ENCODE measurements at regions not wholly inside any gene's neighbourhood (a gene's known extent, or its start where the extent isn't known, plus 50 kb on each side); places are given as distances from the start of the nearest gene placed in this dataset.
"Not testable (repeated sequence)": the region's sequence is repeated elsewhere in the genome, so short reads cannot be mapped to it uniquely, and the experiment has no call there.

DNA sequence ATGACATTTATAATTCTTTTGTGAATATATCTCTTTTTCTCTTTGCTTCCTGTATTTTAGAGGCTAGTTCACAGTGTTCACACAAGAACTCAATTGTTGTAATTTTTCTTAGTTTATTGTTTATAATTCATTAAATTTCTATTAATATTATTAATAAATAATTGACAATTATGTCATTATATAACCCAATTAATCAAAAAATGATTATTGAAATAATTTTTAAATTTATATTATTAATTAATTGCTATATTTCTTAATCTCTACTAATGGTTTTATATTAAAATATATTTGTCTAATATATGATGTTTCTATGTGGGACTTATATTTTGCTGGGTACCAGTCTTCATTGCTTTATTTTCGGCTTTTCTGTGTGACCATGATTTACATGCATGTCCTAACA, 618.4 kb downstream of the CDH9 start:
- DNase-seq (ENCODE audit: low spot score in 2 of 2) (no peak), FAIRE-seq (peak; percentile 94)

- DNase-seq (ENCODE audit: low spot score in 2 of 2), result no peak
- no peak for FAIRE-seq
Measured at GRCh38 chr5:26416911-26417310, 621.5 kb downstream of the CDH9 start.

DNA sequence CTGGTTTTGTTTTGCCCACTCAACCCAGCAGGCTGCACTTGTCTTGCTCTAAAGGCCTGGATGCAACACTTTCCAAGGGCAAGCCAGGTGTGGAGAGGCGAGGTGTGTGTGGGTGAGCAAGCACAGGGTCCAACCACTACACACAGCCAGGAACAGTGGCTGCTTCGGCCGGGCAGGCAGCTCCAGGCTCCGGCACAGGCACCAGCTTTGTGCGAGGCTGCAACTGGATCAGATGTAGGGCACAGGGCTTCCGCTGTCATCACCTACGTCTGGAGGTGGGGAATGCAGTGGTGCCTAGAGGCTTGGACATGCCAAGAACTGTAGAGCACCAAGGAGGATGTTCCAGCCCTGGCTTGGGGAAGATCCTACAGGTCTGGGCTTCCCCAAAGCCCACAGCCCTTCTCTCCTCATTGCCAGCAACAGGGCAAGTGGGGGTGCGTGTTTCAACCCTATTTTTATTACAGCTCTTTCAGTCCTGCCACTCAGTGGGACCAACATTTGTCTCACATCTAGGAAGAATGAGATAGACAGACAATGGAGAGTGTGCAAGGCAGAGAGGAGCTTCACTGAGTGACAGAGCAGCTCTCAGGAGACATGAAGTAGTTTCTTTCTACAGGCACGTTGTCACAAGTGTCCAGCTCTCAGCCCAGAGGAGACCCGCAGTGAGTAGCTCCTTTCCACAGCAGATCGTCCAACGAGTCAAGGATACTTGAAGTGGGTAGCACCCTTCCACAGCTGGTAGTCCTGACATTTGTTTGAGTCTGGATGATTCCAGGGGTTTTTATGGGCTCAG, 622.2 kb downstream of the CDH9 start:
- DNase-seq (ENCODE audit: low spot score in 2 of 2) (no peak), FAIRE-seq (no peak)

GRCh38 chr5:26390608-26391007, 647.8 kb downstream of the CDH9 start:
- DNase-seq (ENCODE audit: low spot score in 2 of 2) (no peak), FAIRE-seq (no peak)

DNA sequence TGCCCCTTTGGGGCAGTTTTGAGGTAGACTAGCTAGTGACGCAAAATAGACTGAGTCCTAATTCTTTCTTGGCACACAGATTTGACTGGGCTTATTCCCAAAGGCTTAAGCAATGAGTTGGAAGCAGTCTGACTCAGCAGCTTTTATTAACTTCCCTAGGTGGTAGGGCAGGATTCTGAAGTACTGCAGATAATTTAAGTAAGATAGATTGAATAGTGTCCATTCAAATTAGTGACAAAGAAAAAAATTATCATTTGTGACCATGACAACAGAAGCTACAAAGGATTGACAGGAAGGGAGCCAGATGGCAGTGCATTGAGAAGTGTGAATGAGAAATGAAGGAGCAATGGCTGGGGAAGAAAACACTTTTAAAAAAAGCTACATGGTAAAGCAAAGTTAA, 649.4 kb downstream of the CDH9 start:
- FAIRE-seq (peak; percentile 17), DNase-seq (ENCODE audit: low spot score in 2 of 2) (peak in 1 of 2 donors; percentile 2)

DNA sequence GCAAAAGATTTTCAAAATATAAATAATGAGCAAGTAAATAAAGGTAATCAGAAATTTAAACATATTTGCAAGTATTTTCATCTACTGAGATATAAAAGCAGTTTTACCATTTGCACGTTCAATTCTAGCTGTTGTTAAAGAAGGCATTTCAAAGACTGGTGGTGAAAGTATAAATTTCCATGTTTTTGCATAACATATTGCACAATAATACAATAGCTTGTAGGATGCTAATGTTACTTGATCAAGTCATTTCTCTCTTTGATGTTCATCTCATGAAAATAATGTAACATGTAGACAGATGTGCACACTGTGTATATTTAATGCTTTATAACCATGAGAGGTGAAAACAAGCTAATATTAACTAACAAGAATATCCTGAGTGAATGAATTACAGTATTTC, 651.9 kb downstream of the CDH9 start:
- no peak for DNase-seq (ENCODE audit: low spot score in 2 of 2)
- FAIRE-seq, result no peak

- not testable (repeated sequence) for FAIRE-seq; DNase-seq (ENCODE audit: low spot score in 2 of 2)
Measured at GRCh38 chr5:26364624-26365023, 673.8 kb downstream of the CDH9 start.

DNA sequence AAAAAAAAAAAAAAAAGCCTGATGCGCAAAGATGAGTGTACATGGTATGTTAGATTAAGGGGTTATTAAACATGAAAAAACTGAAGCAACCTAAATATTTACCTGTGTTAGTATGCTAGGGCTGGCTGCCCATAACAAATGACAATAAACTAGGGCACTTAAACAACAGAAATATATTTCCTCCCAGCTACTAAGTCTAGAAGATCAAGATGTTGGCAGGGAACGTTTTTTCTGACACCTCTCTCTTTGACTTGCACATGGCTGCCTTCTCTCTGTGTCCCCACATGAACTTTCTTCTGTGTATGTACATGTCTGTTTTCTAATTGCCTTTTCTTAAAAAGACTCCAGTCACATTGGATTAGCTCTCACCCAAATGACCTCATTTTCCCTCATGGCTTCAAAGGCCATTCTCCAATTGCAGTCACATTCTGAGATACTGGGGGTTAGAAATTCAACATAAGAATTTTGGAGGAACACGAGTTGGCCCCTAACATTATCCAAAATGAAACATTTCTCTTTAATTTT, 694.5 kb downstream of the CDH9 start:
- DNase-seq (ENCODE audit: low spot score in 2 of 2) (no peak), FAIRE-seq (no peak)

- DNase-seq (ENCODE audit: low spot score in 2 of 2), result no peak
- no peak for FAIRE-seq
Measured at GRCh38 chr5:26339576-26339975, 698.8 kb downstream of the CDH9 start.

- FAIRE-seq (peak; percentile 40), DNase-seq (ENCODE audit: low spot score in 2 of 2) (peak in 1 of 2 donors; percentile 15)
Measured at GRCh38 chr5:26329562-26330189, 708.7 kb downstream of the CDH9 start.

- FAIRE-seq (no peak), DNase-seq (ENCODE audit: low spot score in 2 of 2) (no peak)
Measured at GRCh38 chr5:26326153-26326759, 712.1 kb downstream of the CDH9 start.

- DNase-seq (ENCODE audit: low spot score in 2 of 2); FAIRE-seq: not testable (repeated sequence)
Measured at GRCh38 chr5:26325432-26325831, 713.0 kb downstream of the CDH9 start.

- FAIRE-seq; DNase-seq (ENCODE audit: low spot score in 2 of 2): not testable (repeated sequence)
Measured at GRCh38 chr5:26324273-26324895, 714.0 kb downstream of the CDH9 start.

- no peak for FAIRE-seq
Measured at GRCh38 chr5:26323794-26324193, 714.6 kb downstream of the CDH9 start.

GRCh38 chr5:26321278-26321677, 717.1 kb downstream of the CDH9 start:
- no peak for DNase-seq (ENCODE audit: low spot score in 2 of 2)
- no peak for FAIRE-seq

More at GRCh38 chr5:26323794-26324193, 714.6 kb downstream of the CDH9 start:
- no peak for DNase-seq (ENCODE audit: low spot score in 2 of 2)

DNA sequence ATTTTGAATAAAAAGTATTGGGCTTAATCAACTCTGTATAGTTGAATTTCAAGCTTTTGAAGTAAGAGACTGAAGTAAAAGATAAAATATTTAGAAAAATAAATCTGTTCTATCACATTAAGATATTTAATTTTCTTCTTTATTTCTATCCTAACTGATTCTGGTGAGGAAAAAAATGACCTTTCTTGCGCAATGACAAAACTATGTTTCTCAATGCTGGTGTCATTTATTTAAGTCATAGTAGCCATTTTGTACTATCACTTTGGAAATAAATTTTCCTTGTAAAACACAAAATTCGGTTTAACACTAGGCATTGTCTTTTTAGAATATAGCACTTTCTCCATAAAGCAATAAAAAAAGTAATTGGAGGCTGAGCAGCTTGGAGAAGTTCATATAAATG, 728.0 kb downstream of the CDH9 start:
- no peak for DNase-seq (ENCODE audit: low spot score in 2 of 2)
- no peak for FAIRE-seq

DNA sequence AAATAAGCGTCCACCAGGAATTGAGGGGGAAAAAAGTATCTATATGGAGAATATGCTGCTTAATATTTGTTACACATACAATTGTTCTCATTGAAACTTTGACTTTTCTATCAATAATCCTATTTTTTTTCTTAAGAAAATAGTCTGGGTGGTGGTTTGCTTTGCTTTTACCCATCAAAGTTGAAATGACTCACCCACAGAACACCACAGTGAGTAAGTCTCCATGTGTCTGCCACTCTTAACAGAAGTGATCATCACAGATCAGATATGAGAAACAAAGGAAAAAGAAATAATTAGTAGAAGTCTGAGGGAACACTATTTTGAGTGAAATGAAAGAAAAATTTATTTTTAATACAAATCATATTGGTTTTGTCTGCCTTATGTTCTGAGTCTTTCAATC, 742.8 kb downstream of the CDH9 start:
- FAIRE-seq (no peak), DNase-seq (ENCODE audit: low spot score in 2 of 2) (no peak)

- DNase-seq (ENCODE audit: low spot score in 2 of 2) (no peak), FAIRE-seq (no peak)
Measured at GRCh38 chr5:26282190-26282589, 756.2 kb downstream of the CDH9 start.

DNA sequence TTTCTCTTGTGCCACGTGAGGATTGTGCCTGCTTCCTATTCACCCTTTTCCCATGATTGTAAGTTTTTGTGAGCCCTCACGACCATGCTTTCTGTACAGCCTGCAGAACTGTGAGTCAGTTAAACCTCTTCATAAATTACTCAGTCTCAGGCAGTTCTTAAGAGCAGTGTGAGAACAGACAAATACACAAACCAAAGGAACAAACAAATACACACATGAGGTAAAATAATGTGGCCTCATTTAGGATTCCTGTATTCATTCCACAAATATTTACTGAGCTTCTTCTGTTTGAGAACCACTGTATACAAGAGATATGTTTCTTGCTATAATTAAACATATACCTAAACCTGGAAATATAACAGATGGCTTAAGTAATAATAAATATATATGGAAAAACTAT, 760.3 kb downstream of the CDH9 start:
- no peak for FAIRE-seq
- DNase-seq (ENCODE audit: low spot score in 2 of 2), result no peak

DNA sequence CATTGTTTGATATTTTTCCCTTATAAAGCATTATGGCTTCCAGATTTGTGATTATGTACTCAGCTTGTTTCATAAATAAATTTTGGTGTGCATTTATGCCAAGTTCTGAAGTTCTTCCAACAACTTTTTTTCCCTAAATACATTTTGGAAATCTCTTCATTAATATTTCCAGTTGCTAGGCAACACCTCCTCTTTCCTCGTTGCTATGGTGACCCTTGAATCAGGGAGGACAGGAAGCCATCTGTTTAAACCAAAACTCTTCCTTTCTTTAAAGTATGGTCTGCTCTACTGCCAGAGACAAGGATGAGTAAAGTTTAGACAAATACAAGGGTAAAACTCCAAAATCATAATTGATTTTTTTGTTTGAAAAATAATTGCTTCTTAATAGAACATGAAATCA, 779.3 kb downstream of the CDH9 start:
- FAIRE-seq (no peak), DNase-seq (ENCODE audit: low spot score in 2 of 2) (no peak)

- FAIRE-seq (no peak), DNase-seq (ENCODE audit: low spot score in 2 of 2) (no peak)
Measured at GRCh38 chr5:26245321-26245720, 793.1 kb downstream of the CDH9 start.
